GM19351 (cell line): ENCODE measurements at regions not wholly inside any gene's neighbourhood (a gene's known extent, or its start where the extent isn't known, plus 50 kb on each side); places are given as distances from the start of the nearest gene placed in this dataset.

Source experiments
- ATAC-seq: cut with Tn5 transposase; IDR thresholded peaks from one replicate; pipeline ENCODE4 v1.9.1; 2021; ENCODE audit warnings: mild to moderate bottlenecking, moderate library complexity; ENCODE audit not compliant: unreplicated experiment

DNA sequence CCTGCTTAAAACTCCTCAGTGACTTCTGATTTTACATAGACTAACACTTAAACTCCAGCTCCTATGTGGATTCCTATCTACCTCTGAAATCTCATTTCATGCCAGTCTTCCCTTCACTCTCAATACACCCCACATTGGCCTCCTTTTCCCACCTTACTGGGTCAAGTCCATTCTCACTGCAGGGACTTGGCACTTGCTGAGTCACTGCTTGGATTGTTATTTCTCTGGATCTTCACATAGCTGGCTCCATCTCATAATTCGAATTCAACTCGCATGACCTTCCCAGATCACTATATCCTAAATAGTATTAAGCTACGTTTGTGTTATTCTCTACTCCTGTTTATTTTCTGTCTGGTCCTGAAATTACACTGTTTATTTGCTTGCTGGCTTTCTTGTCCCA, 59.6 kb upstream of the FRMD4B start:
- no peak for ATAC-seq

DNA sequence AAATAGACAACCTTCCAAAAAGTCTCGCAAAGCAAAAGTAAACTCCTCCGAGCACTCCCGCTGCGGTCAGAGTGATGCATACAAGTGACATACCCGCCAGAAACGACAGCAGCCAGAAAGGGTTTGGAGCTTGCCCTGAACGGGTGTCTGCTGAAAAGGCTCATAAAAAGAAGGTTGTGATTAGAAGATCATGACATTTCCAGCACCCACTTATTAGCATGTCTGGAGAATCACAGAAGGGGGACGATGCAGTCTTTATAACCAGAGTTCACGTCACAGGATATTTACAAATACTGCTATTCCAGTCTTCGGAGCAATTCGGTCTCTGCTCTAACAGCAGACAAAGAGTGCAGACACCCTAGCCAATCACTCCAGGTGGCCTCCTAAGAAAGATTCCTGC, 59.1 kb upstream of the FRMD4B start:
- ATAC-seq, result no peak

DNA sequence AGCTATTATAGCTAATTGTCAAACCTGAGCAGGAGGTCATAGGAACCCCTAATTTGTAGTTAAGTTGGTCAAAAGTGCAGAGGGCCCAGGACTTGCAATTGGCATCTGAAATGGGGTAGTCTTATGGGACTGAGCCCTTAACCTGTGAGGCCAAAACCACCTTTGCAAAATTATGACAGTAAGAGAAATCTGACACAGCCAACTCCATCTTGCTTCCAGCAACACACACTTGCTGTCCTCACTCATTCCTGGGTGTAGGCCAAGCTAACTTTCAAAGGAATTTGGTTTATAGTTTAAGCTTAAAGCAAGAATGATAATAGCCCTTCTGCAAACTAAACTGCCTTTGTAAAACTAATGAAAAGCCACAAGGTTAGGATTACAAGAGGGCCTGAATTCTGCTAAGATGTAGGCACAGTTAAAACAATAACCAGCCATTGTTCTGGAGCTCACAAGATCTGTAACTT, 57.6 kb upstream of the FRMD4B start:
- ATAC-seq, result no peak

DNA sequence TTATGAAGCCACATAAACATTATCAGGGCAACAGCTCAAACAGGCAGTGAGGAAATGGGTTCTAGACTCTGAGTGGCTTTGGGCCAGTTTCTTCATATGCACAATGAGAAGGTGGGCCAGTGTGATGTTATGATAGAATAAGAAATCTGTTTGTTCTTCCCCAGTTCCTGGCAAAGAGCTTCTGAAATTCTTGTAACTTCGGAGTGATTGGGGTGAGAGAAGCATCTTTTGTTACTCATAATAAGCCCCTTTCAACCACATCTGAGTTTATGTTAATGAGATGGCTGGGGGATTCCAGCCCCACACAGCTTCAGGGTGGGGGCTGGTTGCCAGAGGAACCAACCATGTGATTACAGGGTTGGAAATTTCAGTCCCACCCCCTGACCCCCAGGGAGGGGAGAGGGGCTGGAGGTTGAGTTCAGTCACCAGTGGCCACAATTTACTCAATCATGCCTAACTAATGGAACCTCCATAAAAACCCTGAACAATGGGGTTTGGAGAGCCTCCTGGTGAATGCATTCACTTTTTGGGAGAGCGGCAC, 57.0 kb upstream of the FRMD4B start:
- ATAC-seq, result peak; percentile 56

DNA sequence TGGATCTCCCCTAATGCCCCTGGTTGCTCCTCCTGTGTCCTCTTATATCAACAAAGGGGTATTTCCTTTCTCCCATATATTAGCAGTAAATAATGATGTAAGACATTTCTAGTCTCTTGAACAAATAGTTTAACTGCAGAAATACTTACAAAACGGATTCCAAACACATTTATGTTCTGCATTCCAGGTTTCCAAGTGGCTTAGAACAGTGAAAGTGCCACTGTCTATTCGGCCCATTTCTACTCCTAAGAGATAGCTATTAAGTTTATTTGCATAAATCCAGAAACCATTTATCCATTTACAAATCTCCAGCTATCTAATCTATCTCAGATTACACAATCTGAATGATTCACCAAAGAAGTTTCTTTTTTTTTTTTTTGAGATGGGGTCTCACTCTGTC, 55.8 kb upstream of the FRMD4B start:
- no peak for ATAC-seq

DNA sequence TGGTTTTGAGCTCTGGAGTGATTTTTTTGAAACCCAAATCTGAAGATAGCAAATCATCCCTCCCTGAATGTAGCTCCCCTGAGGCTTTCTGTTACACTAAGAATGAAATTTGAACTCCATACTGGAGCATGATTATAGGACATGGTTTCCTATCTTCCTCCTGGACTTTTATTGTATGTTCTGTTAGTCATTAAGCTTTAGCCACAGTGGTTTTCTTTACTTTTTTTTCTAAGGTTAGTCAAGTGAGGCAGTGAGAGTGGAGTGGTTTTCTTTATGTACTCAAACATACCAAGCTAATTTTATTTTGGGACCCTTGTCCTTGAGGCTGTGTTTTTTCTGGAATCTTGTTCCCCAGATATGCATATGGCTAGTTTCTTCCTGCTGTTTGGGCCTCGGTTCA, 55.2 kb upstream of the FRMD4B start:
- ATAC-seq, result no peak

DNA sequence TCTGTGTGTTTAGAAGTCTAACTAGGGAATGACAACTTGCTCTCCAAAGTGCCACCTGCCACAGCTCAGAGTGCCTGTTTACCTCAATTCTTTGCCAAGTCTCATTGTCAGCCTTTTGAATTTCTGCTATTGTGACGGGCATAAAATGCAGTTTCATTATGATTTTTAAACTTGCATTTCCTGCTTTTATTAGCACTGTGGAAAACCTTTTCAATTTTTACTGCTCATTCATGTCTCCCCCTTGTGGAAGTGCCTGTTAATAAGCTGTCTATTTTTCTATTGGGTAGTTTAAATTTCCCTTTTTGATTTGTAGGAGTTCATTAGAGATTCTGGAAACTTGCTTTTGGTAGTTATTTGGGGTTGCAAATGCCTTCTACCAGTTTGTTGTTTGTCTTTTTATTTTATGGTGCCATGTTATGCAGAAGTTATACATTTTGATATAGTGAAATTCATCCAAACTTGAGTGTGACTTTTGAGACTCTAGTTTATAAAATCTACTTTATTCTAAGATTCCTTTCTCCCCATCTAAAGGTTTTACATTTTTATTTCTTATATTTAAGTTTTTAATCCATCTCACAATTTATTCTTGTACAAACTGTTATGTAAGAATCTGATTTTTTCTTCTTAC, 53.9 kb upstream of the FRMD4B start:
- ATAC-seq, result no peak

DNA sequence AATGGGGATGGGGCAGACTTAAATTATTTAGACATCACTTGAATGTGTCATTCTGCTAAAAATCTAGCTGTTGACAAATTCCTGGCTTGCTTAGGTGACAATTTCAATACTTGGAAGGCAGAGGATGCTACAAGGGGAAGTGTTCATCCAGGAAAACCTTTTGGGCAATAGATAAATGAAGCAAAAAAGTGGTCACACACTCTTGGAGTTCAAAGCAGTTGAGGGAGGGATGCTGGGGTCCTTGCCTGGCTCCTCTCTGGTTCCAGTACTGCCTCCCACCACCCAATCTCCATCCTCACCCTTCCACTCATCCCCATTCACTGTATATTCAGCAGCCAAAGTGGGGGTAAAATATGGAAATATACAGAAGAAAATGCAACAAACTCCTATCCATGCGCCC, 52.6 kb upstream of the FRMD4B start:
- no peak for ATAC-seq

DNA sequence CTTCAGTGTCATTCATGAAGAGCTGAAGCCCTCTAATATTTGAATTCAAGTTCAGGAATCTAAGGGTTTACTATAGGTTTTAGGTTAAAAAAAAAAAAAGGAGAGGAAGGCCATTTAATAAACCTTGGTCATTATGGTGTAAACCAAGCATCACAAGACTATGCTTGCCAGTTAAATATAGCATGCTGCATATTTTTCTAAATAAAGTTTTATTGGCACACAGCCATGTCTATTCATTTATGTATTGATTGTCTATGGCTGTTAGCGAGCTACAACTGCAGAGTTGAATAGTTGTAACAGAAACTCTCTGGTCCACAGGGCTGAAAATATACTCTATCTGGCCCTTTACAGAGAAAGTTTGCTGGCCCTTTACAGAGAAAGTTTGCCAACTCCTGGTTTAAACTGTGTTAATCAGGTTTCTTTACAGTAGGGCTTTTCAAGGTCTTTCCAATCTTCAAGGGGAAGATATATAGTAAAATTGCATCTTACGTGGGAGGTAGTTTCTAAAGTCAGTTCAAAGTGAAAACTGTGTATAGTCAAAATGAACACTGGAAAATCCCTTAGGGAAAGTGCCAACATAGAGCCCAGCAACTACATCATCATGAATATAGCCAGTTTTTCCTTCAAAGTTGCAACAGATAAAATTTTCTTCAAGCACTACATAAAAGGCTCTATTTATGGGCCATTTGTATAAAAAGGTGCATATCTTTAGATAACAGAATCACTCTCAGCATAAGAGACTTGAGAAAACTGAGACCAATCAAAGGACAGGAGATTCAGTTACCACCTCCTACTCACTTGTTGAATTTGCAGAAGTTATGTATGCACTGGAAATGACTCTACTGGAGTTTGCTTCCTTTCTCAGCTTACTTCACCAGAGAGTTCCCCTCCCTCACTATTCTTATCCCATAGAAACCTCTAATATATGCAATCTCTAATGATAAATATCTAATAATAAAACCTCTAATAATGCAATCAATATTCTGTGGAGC, 49.7 kb upstream of the FRMD4B start:
- ATAC-seq, result peak; percentile 71
